GM12865 (cell line): ENCODE measurements at regions not wholly inside any gene's neighbourhood (a gene's known extent, or its start where the extent isn't known, plus 50 kb on each side); places are given as distances from the start of the nearest gene placed in this dataset.

ENCODE experiments used
- DNase-seq: peaks from one replicate; pipeline ENCODE4 v3.0.0; 2010; ENCODE audit warnings: low read depth
- H3K4me3 ChIP-seq: 2 replicates; pipeline ENCODE4 v1.5.1; 2011; ENCODE audit warnings: mild to moderate bottlenecking, low read depth, low read length, control low read depth
- TF ChIP-seq, protein P1 (sequence below): IDR thresholded peaks from 2 replicates; pipeline ENCODE4 v1.5.1; 2011; ENCODE audit warnings: low read length, control low read depth, low read depth, inconsistent platforms; ENCODE audit not compliant: insufficient read depth; ENCODE audit errors: missing control alignments

DNA sequence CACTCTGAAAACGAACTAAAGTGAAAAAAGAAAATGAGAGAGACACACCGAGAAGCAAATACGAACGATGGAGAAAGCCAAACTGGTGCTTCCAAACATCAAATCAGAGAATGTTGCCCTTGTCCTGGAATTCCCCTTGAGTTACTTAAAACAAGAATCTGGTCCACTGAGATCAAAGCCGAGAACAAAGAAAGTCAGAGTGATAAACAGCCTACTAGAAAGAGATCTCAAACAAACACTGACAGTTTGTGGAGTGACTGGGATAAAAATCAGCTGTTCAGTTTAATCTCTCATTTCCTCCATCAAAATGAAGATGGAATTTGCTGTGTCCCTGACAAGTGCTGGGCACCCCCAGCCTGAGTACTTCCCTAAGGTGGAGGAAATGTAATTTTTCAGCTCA lies 582.6 kb downstream of the NR2F1-AS1 start:
- no peak overlapping the region for H3K4me3 ChIP-seq
- DNase-seq, result peak; percentile 1
- TF ChIP-seq, protein P1, sequence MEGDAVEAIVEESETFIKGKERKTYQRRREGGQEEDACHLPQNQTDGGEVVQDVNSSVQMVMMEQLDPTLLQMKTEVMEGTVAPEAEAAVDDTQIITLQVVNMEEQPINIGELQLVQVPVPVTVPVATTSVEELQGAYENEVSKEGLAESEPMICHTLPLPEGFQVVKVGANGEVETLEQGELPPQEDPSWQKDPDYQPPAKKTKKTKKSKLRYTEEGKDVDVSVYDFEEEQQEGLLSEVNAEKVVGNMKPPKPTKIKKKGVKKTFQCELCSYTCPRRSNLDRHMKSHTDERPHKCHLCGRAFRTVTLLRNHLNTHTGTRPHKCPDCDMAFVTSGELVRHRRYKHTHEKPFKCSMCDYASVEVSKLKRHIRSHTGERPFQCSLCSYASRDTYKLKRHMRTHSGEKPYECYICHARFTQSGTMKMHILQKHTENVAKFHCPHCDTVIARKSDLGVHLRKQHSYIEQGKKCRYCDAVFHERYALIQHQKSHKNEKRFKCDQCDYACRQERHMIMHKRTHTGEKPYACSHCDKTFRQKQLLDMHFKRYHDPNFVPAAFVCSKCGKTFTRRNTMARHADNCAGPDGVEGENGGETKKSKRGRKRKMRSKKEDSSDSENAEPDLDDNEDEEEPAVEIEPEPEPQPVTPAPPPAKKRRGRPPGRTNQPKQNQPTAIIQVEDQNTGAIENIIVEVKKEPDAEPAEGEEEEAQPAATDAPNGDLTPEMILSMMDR, result no peak

DNA sequence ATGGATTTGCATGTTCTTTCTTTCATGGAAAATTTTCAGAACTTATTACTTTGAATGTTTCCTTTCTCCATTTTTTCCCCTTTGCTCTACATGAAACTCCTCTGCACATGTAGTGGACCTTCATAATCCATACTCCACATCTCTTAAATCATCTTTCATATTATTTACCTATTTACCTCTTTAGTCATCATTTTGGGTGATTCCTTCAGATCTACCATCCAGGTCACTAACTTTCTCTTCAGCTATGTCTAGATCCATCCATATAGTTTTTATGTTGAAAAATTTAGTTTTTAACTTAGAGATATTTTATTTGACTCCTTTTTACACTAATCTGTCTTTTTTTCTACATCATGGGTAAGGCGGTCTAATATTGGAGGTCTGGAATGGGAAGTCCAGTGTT lies 586.6 kb downstream of the NR2F1-AS1 start:
- TF ChIP-seq, protein P1, result no peak
- no peak for DNase-seq
- no peak overlapping the region for H3K4me3 ChIP-seq

DNA sequence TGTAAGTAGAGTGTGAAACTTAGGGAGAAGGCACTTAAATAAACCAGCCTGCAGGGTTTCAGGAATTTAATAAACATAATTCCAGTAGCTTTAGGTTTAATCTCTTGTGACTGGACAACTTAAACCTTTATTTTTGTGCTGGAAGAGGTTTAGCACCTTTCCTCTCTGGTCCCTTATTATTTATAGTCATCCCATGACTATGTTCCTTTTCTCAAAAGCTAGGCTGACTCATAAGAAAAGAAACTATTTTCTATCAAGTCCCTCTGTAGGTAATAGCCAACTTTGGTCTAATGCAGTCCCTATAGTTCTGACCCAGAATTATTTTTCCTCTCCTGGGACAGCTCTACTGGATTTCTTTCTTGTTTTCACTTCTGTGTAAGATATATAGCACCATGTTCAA lies 588.9 kb downstream of the NR2F1-AS1 start:
- no peak for DNase-seq
- TF ChIP-seq, protein P1, result no peak
- H3K4me3 ChIP-seq, result no peak overlapping the region

DNA sequence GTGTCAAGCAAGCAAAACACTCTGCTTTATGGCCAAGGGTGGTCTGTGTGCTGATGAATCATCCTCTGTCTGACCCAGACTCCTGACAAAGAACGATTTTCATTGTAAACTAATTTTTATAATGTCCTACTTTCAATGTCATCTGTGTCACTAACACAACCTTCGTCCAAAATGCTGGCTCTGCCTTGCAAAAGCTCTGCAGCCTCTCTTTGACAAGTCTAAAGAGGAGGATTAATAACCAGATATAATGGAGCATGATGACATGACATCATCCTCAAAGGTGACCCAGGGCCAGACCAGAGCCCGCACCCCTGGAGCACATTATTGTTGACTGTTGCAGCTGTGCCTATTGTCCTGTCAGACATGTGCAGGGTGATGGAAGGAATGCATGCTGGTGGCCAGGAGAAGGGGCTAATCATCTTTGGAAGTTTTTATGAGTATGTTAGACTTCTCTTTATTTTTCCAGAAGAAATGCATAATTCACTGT lies 589.4 kb downstream of the NR2F1-AS1 start:
- no peak overlapping the region for H3K4me3 ChIP-seq
- no peak for DNase-seq
- TF ChIP-seq, protein P1, result no peak

DNA sequence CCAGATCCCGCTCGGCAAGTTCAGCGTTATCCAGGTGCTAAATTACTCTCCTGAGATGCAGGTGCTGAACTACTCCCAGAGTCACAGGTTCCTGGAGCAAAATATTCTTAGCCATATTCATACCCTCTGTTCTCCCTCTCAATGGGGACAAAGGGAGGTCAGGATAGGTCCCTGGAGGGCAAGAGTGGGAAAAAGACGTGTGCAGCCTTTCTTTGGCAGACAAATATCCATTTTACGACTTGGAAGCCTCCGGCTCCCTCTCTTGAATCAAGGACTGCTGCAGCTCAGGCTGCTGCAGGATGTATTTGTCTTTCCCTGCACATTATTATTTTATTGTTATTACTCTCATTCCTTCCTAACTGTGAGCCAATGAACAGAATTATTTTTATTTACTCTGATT lies 590.2 kb downstream of the NR2F1-AS1 start:
- no peak overlapping the region for H3K4me3 ChIP-seq
- TF ChIP-seq, protein P1, result no peak
- DNase-seq, result no peak

DNA sequence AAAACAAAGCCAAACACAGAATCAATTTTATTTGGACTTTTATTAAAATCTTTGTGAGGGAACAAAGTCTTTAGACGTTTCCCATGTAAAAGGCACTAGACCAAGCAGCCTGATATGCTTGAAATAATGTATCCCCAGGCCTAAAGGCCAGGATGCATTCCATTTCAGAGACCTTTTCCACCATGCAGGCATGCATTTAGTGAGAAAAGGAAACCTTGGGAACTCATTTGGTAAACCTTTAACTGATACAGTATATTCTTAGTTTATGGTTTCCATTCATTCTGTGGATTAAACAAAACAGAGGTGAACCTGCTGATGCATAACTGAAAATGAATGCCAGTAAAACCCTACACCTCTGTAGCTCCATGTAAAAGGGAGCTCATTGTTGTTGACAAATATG lies 600.0 kb downstream of the NR2F1-AS1 start:
- no peak for DNase-seq
- H3K4me3 ChIP-seq, result no peak overlapping the region
- TF ChIP-seq, protein P1, result no peak

DNA sequence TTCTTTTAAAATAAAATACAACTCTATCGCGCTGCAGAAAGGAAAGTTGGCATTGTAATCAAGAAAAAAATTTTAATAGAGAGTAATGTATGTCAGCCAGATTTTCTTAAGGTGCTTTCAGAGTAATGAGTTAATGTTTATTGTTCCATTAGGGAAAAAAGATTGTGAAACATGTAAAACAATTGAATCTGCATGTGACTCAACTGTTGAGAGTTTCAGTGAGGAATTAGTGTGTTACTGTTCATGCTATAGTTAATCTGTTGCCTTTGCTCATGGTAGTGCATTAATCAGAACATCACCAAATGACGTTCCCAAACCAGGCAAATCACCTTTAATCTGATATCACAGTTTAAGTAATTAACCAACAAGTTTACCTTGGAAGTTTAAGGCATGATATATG lies 600.5 kb downstream of the NR2F1-AS1 start:
- TF ChIP-seq, protein P1, result no peak
- DNase-seq, result no peak
- no peak overlapping the region for H3K4me3 ChIP-seq
